ENCODE measurements at regions not wholly inside any gene's neighbourhood (a gene's known extent, or its start where the extent isn't known, plus 50 kb on each side); places are given as distances from the start of the nearest gene placed in this dataset.

GRCh38 chr18:69220529-69220928, 180.2 kb upstream of the DOK6 start (continued):
- no peak for TF ChIP-seq ZNF462 (CRISPR knock-in tag; IDR thresholded peaks at IDR 0.05)
- no peak for TF ChIP-seq STAT1 (IDR thresholded peaks at IDR 0.05; ENCODE audit: unreplicated experiment)
- TF ChIP-seq ZNF114 (CRISPR knock-in tag; IDR thresholded peaks at IDR 0.05), result no peak
- no peak for TF ChIP-seq JUNB (IDR thresholded peaks at IDR 0.05; ENCODE audit: unreplicated experiment)
- no peak for TF ChIP-seq NANOG (IDR thresholded peaks at IDR 0.05; ENCODE audit: borderline replicate concordance)
- no peak for TF ChIP-seq EZH2phosphoT487 (IDR thresholded peaks at IDR 0.05; ENCODE audit: unreplicated experiment)
- no peak for TF ChIP-seq ZNF331 (CRISPR knock-in tag; IDR thresholded peaks at IDR 0.05; ENCODE audit: low read depth)
- no peak for TF ChIP-seq EZH2 (IDR thresholded peaks at IDR 0.05; ENCODE audit: low read depth, unreplicated experiment)
- no peak for TF ChIP-seq POLR2AphosphoS5 (IDR thresholded peaks at IDR 0.05; ENCODE audit: low read depth)
- TF ChIP-seq CREB1 (CRISPR knock-in tag; IDR thresholded peaks at IDR 0.05; ENCODE audit: low read depth), result no peak

- no peaks in the 10 kb centered on the region for H3K36me3 ChIP-seq (ENCODE audit: insufficient read depth)
- H3K27ac ChIP-seq (ENCODE audit: low read depth), result no peak overlapping the region
- no peak for DNase-seq (ENCODE audit: low spot score)
- H3K9me2 ChIP-seq (ENCODE audit: insufficient read depth), result no peaks in the 10 kb centered on the region
- no peak overlapping the region for H2AFZ ChIP-seq
- no peaks in the 10 kb centered on the region for H3K27me3 ChIP-seq (ENCODE audit: insufficient read depth)
- H3K4me2 ChIP-seq, result no peak overlapping the region
- Mint-ChIP-seq H3K4me1 (no peaks in the 10 kb centered on the region), H3K9me3 (no peaks in the 10 kb centered on the region), H3K27me3 (ENCODE audit: insufficient read depth, low read depth, poor library complexity) (peaks cover 2% of the 10 kb centered on the region), H3K27ac (no peak overlapping the region), H3K4me3 (no peak overlapping the region), H3K36me3 (ENCODE audit: low read depth) (no peaks in the 10 kb centered on the region)
- H3F3A ChIP-seq (replicated peaks; ENCODE audit: low read depth), result no peaks in the 10 kb centered on the region
- no peaks in the 10 kb centered on the region for H3K79me2 ChIP-seq (replicated peaks; ENCODE audit: insufficient read depth)
- no peaks in the 10 kb centered on the region for H3K4me1 ChIP-seq (ENCODE audit: insufficient read depth)
- TF ChIP-seq ZNF331 (CRISPR knock-in tag; IDR thresholded peaks at IDR 0.05; ENCODE audit: low read depth) (no peak), NANOG (IDR thresholded peaks at IDR 0.05; ENCODE audit: borderline replicate concordance) (no peak), EZH2phosphoT487 (IDR thresholded peaks at IDR 0.05; ENCODE audit: unreplicated experiment) (no peak), EZH2 (IDR thresholded peaks at IDR 0.05; ENCODE audit: low read depth, unreplicated experiment) (no peak), CREB1 (CRISPR knock-in tag; IDR thresholded peaks at IDR 0.05; ENCODE audit: low read depth) (no peak), ZNF462 (CRISPR knock-in tag; IDR thresholded peaks at IDR 0.05) (no peak)
- no peak for ATAC-seq
- H4K20me1 ChIP-seq (replicated peaks; ENCODE audit: insufficient read depth), result no peaks in the 10 kb centered on the region
- no peak overlapping the region for H3K4me3 ChIP-seq
Measured at GRCh38 chr18:69222089-69222488, 178.6 kb upstream of the DOK6 start.
